SK-N-SH treated with all-trans-retinoic acid at 6 μM for 48 hours (cell line): ENCODE measurements at regions not wholly inside any gene's neighbourhood (a gene's known extent, or its start where the extent isn't known, plus 50 kb on each side); places are given as distances from the start of the nearest gene placed in this dataset.

Experiments
- ESRRG ChIP-seq: fragments of 250-450 bp; sonication (Bioruptor Pico); IDR thresholded peaks from 2 replicates; pipeline ENCODE4 v1.6.1; 2021; ENCODE audit warnings: mild to moderate bottlenecking
- PPARA ChIP-seq: fragments of 250-450 bp; sonication (Bioruptor Pico); IDR thresholded peaks from 2 replicates; pipeline ENCODE4 v1.5.0; 2020; ENCODE audit warnings: mild to moderate bottlenecking, borderline replicate concordance
- TSHZ2 ChIP-seq: fragments of 250-450 bp; sonication (Bioruptor Pico); IDR thresholded peaks from 2 replicates; pipeline ENCODE4 v1.5.0; 2020; ENCODE audit warnings: mild to moderate bottlenecking, moderate library complexity

DNA sequence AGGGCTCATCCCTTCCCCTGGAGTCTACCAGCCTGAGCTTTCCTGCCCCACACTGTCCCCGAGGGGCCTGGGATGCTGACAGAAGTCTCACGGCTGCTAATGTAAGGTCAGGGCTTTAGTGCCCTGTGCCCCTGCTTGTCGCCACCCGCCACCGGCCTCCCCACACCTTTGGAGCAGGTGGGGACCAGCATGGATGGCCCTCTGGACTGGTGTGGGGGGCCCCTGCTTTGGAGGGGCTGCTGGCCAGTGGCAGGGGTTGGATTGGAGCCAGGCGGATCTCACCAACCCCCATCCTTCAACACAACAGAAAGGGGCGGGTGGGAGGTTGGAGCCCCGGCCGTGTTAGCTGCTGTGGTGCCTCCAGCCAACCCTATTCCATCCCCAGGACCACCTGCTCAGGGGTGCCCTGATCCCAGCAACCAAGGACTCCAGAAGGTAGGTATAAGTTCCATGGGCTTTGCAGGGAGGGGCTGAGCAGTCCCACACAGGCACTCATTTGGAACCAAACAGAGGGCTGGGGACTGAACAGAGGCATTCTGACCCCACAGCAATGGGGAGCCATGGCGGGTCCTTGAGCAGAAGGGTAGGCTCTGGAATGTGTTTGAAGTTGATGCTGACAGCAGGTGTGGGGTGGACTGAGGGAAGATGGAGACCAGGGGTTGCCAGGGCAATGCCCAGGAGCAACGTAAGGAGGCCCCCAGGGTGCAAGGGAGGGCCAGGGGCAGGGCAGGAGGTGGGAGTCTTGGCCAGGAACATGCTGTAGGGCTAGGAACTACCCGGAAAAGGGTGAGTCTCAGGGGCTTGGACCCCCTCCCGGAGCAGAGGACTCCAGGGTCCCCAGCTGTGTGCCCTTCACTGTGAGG is 145.1 kb upstream of the C14orf180 start:
- TF ChIP-seq PPARA (CRISPR knock-in tag) (no peak), ESRRG (CRISPR knock-in tag) (no peak), TSHZ2 (CRISPR knock-in tag) (no peak)
